Skin epidermis (tissue), 12 donors: ENCODE measurements at regions not wholly inside any gene's neighbourhood (a gene's known extent, or its start where the extent isn't known, plus 50 kb on each side); places are given as distances from the start of the nearest gene placed in this dataset.
A peak's percentile ranks its signal among the peaks of the same experiment; 100 is the strongest.
"Not testable (repeated sequence)": the region's sequence is repeated elsewhere in the genome, so short reads cannot be mapped to it uniquely, and the experiment has no call there.

Experiments
- H3K27ac ChIP-seq, 21 experiments: fragments of 200-600 bp; sonication (generic) in 11 of 21; one replicate each; pipeline ENCODE4 v1.5.0; 2020; ENCODE audit warnings: mild to moderate bottlenecking in 3 of 21, inconsistent platforms in 2 of 21, moderate library complexity in 2 of 21
- H3K4me3 ChIP-seq, 7 experiments: fragments of 200-600 bp; sonication (generic) in 2 of 7; one replicate each; pipeline ENCODE4 v1.5.0; 2020; ENCODE audit warnings: inconsistent platforms in 2 of 7, mild to moderate bottlenecking in 2 of 7, moderate library complexity in 1 of 7

- H3K4me3 ChIP-seq: no peak overlapping the region
These were observed 133.7 kb downstream of the TFAP2C start for GRCh38 chr20:56762829-56763228.

GRCh38 chr20:56764671-56765070, 135.6 kb downstream of the TFAP2C start:
- no peak overlapping the region for H3K4me3 ChIP-seq
- no peak overlapping the region for H3K27ac ChIP-seq

More at GRCh38 chr20:56762829-56763228, 133.7 kb downstream of the TFAP2C start:
- H3K27ac ChIP-seq: no peak overlapping the region

DNA sequence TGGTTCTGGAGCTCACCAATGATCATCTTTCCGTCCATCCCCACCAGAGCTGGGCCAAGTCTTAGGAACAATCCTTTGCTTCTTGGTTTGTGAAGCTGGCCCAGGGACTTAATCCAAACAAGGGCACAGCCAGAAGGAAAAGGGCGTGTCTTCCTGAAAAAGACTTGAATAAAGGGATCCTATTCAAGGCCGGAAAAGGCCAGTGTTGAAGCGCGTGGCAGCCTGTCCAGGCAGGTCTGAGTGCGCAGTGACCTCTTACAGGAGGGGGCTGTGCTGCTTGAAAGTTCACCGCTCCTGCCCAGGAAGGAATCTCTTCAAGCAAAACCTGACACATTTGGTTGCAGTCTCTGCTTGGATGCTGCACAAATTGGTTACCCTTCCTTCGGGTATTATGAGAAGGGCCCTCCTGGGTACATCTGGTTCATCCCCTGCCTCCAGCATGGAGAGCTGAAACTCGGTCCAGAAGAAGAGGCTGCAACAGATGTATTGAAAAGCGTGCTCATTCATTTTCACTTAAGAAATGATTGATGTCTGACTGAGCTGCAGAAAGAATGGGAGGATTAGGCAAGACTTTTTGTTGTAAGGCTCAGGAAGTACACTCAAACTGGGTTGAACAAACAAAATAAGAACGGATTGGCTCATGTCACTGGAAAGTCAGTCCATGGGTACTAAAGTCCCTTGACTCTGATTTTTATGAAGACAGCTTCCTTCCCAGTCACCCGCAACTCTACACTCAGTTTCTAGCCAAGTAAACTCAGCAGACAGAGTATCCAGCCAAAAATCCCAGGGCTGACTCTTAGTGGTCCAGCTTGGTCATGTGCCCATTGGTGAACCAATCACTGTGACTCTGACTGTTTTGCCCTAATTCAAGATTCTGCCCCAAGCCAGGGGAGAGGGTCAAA, 136.3 kb downstream of the TFAP2C start:
- Histone ChIP-seq H3K4me3 (no peak overlapping the region), H3K27ac (peak overlapping the region in 1 of 21 experiments; percentile 5)

DNA sequence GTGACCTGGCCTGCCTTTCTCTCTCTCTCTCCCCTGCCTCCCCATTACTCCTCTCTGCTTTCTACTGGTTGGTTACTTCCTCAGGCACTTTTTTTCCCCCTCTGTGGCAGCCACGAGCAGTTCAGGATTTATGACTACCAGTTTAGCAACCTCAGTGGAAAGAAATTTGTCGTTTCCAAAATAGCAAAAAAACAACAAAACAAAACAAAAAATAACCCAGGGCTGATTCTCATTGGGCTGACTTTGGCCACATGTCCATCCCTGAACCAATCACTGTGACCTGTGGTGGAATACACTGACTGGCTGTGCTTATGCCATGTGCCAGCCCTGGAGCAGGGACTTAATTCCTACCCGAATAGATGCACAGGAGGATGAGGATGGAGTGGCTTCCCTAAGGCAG, 137.4 kb downstream of the TFAP2C start:
- Histone ChIP-seq H3K27ac (no peak overlapping the region), H3K4me3 (no peak overlapping the region)

GRCh38 chr20:56769921-56770600, 141.0 kb downstream of the TFAP2C start:
- Histone ChIP-seq H3K27ac (no peak overlapping the region), H3K4me3 (no peak overlapping the region)

GRCh38 chr20:56773749-56774148, 144.6 kb downstream of the TFAP2C start:
- no peak overlapping the region for H3K27ac ChIP-seq

DNA sequence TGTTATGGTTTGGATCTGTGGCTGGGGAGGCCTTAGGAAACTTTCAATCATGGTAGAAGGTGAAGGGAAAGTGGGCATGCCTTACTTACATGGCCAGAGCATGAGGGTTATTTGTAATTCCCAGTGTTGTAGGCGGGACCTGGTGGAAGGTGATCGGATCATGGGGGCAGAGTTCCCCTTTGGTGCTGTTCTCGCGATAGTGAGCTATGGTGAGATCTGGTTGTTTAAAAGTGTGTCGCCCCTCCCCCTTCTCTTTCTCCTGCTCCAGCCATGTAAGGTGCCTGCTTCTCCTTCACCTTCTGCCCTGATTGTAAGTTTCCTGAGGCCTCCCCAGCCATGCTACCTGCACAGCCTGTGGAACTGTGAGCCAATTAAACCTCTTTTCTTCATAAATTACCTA, 145.8 kb downstream of the TFAP2C start:
- H3K27ac ChIP-seq: no peak overlapping the region
- H3K4me3 ChIP-seq: no peak overlapping the region

More at GRCh38 chr20:56773749-56774148, 144.6 kb downstream of the TFAP2C start:
- no peak overlapping the region for H3K4me3 ChIP-seq

GRCh38 chr20:56776345-56776744, 147.2 kb downstream of the TFAP2C start:
- H3K4me3 ChIP-seq: no peak overlapping the region
- no peak overlapping the region for H3K27ac ChIP-seq

DNA sequence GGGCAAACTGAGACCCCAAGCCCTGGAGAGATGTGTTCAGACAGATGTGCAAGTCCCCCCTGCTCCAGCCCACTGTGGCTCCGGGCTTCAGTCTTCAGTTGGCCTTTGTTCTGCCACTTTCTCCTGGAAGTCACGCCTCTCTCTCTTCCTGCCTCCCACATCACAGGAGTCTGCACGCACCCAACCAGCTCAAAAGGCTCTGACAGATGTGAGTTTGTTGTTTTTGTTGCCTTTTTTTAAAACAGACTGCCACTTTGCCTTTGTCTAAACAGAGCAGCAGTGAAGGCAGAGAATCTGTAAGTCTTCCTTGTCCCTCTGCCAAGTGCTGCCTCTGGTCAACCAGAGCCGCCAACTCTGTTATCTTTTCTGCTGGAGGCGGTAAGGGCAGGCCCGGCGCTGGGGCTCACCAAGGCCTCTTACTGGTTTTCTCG, 149.7 kb downstream of the TFAP2C start:
- no peak overlapping the region for H3K4me3 ChIP-seq
- peak overlapping the region in 1 of 21 experiments; percentile 30 for H3K27ac ChIP-seq

DNA sequence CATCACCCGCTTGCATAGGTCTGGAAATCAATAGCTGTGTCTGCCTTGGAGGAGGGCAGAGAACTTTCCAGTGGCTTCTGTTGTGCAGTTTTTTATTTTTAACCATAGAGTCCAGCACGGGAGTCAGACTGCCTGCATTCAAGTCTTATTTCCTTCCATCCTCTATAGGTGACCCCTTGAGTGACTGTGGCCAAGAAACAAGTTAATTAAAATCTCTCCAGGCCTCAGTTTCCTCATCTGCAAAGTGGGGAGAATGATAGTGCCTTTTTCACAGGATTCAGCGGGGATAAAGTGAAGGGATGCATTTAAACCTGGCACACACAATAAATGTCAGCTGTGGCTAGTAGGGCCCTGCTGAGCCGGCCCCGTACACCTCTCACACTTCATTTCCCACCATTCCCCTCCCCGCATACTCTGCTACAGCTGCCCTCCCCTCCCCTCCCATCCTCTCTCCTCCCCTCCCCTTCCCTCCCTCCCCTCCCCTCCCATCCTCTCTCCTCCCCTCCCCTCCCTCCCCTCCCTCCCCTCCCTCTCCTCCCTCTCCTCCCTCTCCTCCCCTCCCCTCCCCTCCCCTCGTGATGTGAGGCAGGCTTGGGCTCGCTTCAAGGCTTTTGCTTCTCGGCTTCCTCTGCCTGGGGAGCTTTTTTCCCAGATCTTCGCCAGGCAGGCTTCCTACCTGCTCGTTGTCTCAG, 150.5 kb downstream of the TFAP2C start:
- Histone ChIP-seq H3K4me3 (no peak overlapping the region), H3K27ac (peak overlapping the region in 1 of 21 experiments; percentile 30)

GRCh38 chr20:56780266-56780665, 151.2 kb downstream of the TFAP2C start:
- no peak overlapping the region for H3K4me3 ChIP-seq
- H3K27ac ChIP-seq: no peak overlapping the region

GRCh38 chr20:56781108-56781739, 152.1 kb downstream of the TFAP2C start:
- no peak overlapping the region for H3K27ac ChIP-seq

DNA sequence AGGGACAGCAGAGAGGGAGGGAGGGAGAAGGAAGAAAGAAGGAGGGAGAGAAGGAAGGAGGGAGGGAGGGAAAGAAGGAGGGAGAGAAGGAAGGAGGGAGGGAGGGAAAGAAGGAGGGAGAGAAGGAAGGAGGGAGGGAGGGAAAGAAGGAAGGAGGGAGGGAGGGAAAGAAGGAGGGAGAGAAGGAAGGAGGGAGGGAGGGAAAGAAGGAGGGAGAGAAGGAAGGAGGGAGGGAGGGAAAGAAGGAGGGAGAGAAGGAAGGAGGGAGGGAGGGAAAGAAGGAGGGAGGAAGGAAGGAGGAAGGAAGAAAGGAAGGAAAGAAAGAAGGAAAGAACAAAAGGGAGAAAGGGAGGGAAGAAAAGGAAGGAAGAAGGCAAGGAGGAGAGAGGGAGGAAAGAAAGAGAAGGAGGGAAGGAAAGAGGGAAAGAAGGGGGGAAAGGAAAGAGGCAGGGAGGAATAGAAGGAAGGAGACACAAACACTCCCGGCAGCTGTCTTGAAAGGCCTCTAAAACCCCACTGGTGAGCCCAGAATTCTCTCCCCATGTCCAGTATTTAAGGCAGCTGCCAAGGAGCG, 153.0 kb downstream of the TFAP2C start:
- H3K27ac ChIP-seq: peak overlapping the region in 4 of 21 experiments; percentile 2 to 43 (median 39)
- H3K4me3 ChIP-seq: not testable (repeated sequence)

More at GRCh38 chr20:56781108-56781739, 152.1 kb downstream of the TFAP2C start:
- H3K4me3 ChIP-seq: no peak overlapping the region

DNA sequence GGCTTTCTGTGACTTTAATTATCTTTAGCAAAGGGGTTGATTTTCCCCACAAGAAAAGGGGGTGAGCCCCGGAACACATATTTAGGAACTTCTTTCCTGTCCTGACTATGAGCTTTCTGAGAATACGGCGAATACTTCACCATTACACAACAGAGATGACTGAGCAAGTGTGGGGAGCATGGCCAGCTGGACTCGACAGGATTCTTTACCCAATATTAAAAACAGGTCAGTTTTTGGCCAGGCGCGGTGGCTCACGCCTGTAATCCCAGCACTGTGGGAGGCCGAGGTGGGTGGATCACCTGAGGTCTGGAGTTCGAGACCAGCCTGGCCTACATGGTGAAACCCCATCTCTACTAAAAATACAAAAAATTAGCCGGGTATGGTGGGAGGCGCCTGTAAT, 153.7 kb downstream of the TFAP2C start:
- H3K27ac ChIP-seq: peak overlapping the region in 2 of 21 experiments; percentile 2 to 40
- not testable (repeated sequence) for H3K4me3 ChIP-seq

DNA sequence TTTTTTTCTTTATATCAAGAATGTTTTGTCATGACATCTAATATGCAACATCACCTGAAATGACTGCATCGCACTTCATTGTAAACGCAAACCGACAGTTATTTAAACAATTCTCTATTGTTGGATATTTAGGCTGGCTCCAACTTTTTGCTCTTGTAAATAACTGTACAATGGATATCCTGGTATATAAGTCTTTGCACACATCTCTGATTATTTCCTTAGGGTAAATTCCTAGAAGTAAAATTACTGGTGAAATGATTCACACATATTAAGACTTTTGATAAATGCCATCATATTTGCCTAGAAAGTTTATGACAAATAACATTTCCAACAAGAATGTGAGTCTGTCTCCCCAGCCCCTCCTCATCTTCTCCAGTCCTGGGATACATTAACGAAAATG, 154.7 kb downstream of the TFAP2C start:
- Histone ChIP-seq H3K27ac (no peak overlapping the region), H3K4me3 (no peak overlapping the region)

- H3K4me3 ChIP-seq: no peak overlapping the region
- peak overlapping the region in 2 of 21 experiments; percentile 49 to 67 for H3K27ac ChIP-seq
These were observed 157.4 kb downstream of the TFAP2C start for GRCh38 chr20:56786503-56786902.

DNA sequence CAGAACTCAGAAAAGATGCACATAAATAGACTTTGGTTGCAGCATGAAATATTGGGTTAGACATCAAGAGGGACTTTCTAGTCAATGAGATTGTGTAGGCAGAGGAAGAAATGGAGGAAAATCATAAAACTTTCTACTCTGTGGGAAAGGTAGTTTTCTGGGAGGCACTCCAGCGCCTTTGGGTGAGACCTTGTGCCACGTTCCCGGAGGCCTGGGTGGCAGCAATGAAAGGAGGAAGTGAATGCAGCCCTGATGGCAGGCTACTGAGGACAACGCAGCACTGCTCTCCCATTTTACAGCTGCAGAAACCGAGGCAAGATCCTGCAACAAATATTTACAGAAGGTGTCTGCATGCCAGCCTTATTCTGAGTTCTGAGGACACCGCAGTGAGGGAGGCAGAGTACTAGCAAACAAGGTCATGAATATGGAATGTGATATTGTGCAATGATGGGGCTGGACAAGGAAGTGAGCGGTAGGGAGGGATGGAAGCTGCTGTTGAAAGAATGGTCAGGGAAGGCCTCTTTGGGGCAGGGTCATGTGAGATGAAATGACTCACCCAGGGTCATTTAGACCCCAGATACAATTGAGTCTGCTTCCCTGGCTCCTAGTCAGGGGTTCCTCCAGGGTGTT, 159.1 kb downstream of the TFAP2C start:
- Histone ChIP-seq H3K27ac (peak overlapping the region in 17 of 21 experiments; percentile 17 to 80 (median 59)), H3K4me3 (no peak overlapping the region)

GRCh38 chr20:56788671-56789610, 159.8 kb downstream of the TFAP2C start:
- no peak overlapping the region for H3K4me3 ChIP-seq
- peak overlapping the region in 17 of 21 experiments; percentile 17 to 80 (median 57) for H3K27ac ChIP-seq
